GM12878 (cell line): ENCODE measurements at regions not wholly inside any gene's neighbourhood (a gene's known extent, or its start where the extent isn't known, plus 50 kb on each side); places are given as distances from the start of the nearest gene placed in this dataset.

Experiments
- BACH1 ChIP-seq: fragments of 450-650 bp; IDR thresholded peaks from 2 replicates; pipeline ENCODE4 v1.6.1; 2017; ENCODE audit warnings: mild to moderate bottlenecking, borderline replicate concordance
- CTCF ChIP-seq, 3 experiments: IDR thresholded peaks in 2 of 3; conservative IDR thresholded peaks in 1 of 3; 2 replicates each; pipeline ENCODE4 v1.5.1; 2011; ENCODE audit warnings: low read depth in 3 of 3, low read length in 3 of 3, mild to moderate bottlenecking in 3 of 3, control low read depth in 2 of 3, moderate library complexity in 2 of 3, inconsistent platforms in 1 of 3, mixed read lengths in 1 of 3; ENCODE audit not compliant: control insufficient read depth in 2 of 3, insufficient read depth in 1 of 3; ENCODE audit errors: extremely low read depth in 1 of 3
- DPF2 ChIP-seq: fragments of 450-650 bp; IDR thresholded peaks from 2 replicates; pipeline ENCODE4 v1.6.1; 2017; ENCODE audit warnings: mild to moderate bottlenecking
- EP300 ChIP-seq, 2 experiments: fragments of 150-350 bp in 1 of 2; IDR thresholded peaks; 2 replicates each; pipeline ENCODE4 v1.6.1; 2011 to 2012; ENCODE audit warnings: low read depth in 2 of 2, low read length in 2 of 2, borderline replicate concordance in 1 of 2, improper control_type of control experiment in 1 of 2, inconsistent platforms in 1 of 2; ENCODE audit not compliant: control insufficient read depth in 1 of 2
- GATAD2B ChIP-seq: fragments of 450-650 bp; conservative IDR thresholded peaks from 2 replicates; pipeline ENCODE4 v1.6.1; 2017; ENCODE audit warnings: low read depth, mild to moderate bottlenecking, moderate library complexity
- PAX8 ChIP-seq: fragments of 450-650 bp; IDR thresholded peaks from 2 replicates; pipeline ENCODE4 v1.6.1; 2017; ENCODE audit warnings: mild to moderate bottlenecking, moderate library complexity
- POLR2A ChIP-seq: IDR thresholded peaks from 2 replicates; pipeline ENCODE4 v1.6.1; 2011; ENCODE audit warnings: low read depth, mild to moderate bottlenecking, low read length
- POLR2AphosphoS5 ChIP-seq: IDR thresholded peaks from 2 replicates; pipeline ENCODE4 v1.6.1; 2011; ENCODE audit warnings: mild to moderate bottlenecking, low read length, inconsistent platforms
- TCF3 ChIP-seq: IDR thresholded peaks from 2 replicates; pipeline ENCODE4 v1.6.1; 2012; ENCODE audit warnings: low read depth, mild to moderate bottlenecking, low read length, borderline replicate concordance; ENCODE audit not compliant: insufficient read depth
- YBX1 ChIP-seq: fragments of 450-650 bp; IDR thresholded peaks from 2 replicates; pipeline ENCODE4 v1.6.1; 2016; ENCODE audit warnings: antibody characterized with exemption

- TF ChIP-seq GATAD2B: no peak
- TF ChIP-seq PAX8: no peak
- no peak for TF ChIP-seq TCF3
- TF ChIP-seq DPF2: no peak
- TF ChIP-seq CTCF (IDR thresholded peaks at IDR 0.05 in 2 of 3, conservative IDR thresholded peaks at IDR 0.05 in 1 of 3; ENCODE audit: control insufficient read depth in 2 of 3, extremely low read depth in 1 of 3, insufficient read depth in 1 of 3, low read depth in 3 of 3, low read length in 3 of 3): no peak
- no peak for TF ChIP-seq POLR2AphosphoS5
- TF ChIP-seq POLR2A: no peak
- no peak for TF ChIP-seq EP300 (IDR thresholded peaks at IDR 0.05; ENCODE audit: borderline replicate concordance in 1 of 2, control insufficient read depth in 1 of 2, low read depth in 2 of 2, low read length in 2 of 2)
- no peak for TF ChIP-seq YBX1
- no peak for TF ChIP-seq BACH1
Observed at GRCh38 chr22:49639956-49640355, 187.7 kb downstream of the BRD1 start.
